Epithelial cell of prostate (primary cell): ENCODE measurements at regions not wholly inside any gene's neighbourhood (a gene's known extent, or its start where the extent isn't known, plus 50 kb on each side); places are given as distances from the start of the nearest gene placed in this dataset.

Experiments used
- DNase-seq: peaks from one replicate; pipeline ENCODE4 v3.0.0-alpha.2; 2011; ENCODE audit warnings: low read depth, low spot score
- H3K27ac ChIP-seq: fragments of 450-650 bp; 2 replicates; pipeline ENCODE4 v1.5.1; 2017; ENCODE audit warnings: mild to moderate bottlenecking

GRCh38 chr17:12422651-12423050 lies 243.0 kb upstream of the MYOCD start:
- DNase-seq, result no peak
- H3K27ac ChIP-seq, result no peak overlapping the region

- no peak for DNase-seq
- H3K27ac ChIP-seq, result no peak overlapping the region
These were observed 242.4 kb upstream of the MYOCD start for GRCh38 chr17:12423337-12423736.

- no peak for DNase-seq
- H3K27ac ChIP-seq, result no peak overlapping the region
These were observed 236.6 kb upstream of the MYOCD start for GRCh38 chr17:12429116-12429515.

- H3K27ac ChIP-seq, result no peak overlapping the region
- no peak for DNase-seq
These were observed 234.5 kb upstream of the MYOCD start for GRCh38 chr17:12431188-12431587.

GRCh38 chr17:12438212-12438611 lies 227.5 kb upstream of the MYOCD start:
- no peak for DNase-seq
- no peak overlapping the region for H3K27ac ChIP-seq

GRCh38 chr17:12438813-12439586 lies 226.7 kb upstream of the MYOCD start:
- no peak for DNase-seq
- no peak overlapping the region for H3K27ac ChIP-seq

GRCh38 chr17:12445331-12445730 lies 220.4 kb upstream of the MYOCD start:
- DNase-seq, result no peak
- H3K27ac ChIP-seq, result no peak overlapping the region

GRCh38 chr17:12457493-12457892 lies 208.2 kb upstream of the MYOCD start:
- no peak overlapping the region for H3K27ac ChIP-seq
- no peak for DNase-seq

- DNase-seq, result no peak
- no peak overlapping the region for H3K27ac ChIP-seq
These were observed 206.0 kb upstream of the MYOCD start for GRCh38 chr17:12459736-12460135.

- no peak overlapping the region for H3K27ac ChIP-seq
- DNase-seq, result no peak
These were observed 202.6 kb upstream of the MYOCD start for GRCh38 chr17:12463102-12463501.

GRCh38 chr17:12472252-12473173 lies 193.2 kb upstream of the MYOCD start:
- no peak overlapping the region for H3K27ac ChIP-seq
- no peak for DNase-seq

GRCh38 chr17:12478311-12478710 lies 187.4 kb upstream of the MYOCD start:
- H3K27ac ChIP-seq, result no peak overlapping the region
- DNase-seq, result no peak

GRCh38 chr17:12485361-12485906 lies 180.3 kb upstream of the MYOCD start:
- no peak for DNase-seq
- H3K27ac ChIP-seq, result no peak overlapping the region

GRCh38 chr17:12489325-12489724 lies 176.4 kb upstream of the MYOCD start:
- DNase-seq, result no peak
- H3K27ac ChIP-seq, result no peak overlapping the region

- no peak overlapping the region for H3K27ac ChIP-seq
- DNase-seq, result no peak
These were observed 173.2 kb upstream of the MYOCD start for GRCh38 chr17:12492450-12492849.

GRCh38 chr17:12505866-12506265 lies 159.8 kb upstream of the MYOCD start:
- no peak for DNase-seq
- no peak overlapping the region for H3K27ac ChIP-seq

- DNase-seq, result no peak
- H3K27ac ChIP-seq, result no peak overlapping the region
These were observed 158.6 kb upstream of the MYOCD start for GRCh38 chr17:12507026-12507595.

GRCh38 chr17:12509801-12510200 lies 155.9 kb upstream of the MYOCD start:
- no peak overlapping the region for H3K27ac ChIP-seq
- no peak for DNase-seq

GRCh38 chr17:12510535-12510934 lies 155.2 kb upstream of the MYOCD start:
- no peak for DNase-seq
- no peak overlapping the region for H3K27ac ChIP-seq

GRCh38 chr17:12512694-12513355 lies 152.9 kb upstream of the MYOCD start:
- no peak overlapping the region for H3K27ac ChIP-seq
- DNase-seq, result no peak
